ENCODE measurements at regions not wholly inside any gene's neighbourhood (a gene's known extent, or its start where the extent isn't known, plus 50 kb on each side); places are given as distances from the start of the nearest gene placed in this dataset.

GRCh38 chr16:48086422-48086821, 69.4 kb downstream of the ABCC12 start:
- no peak overlapping the region for H3K27ac Mint-ChIP-seq (ENCODE audit: unreplicated experiment)
- no peak for TF ChIP-seq CTCF (IDR thresholded peaks at IDR 0.05; ENCODE audit: unreplicated experiment)
- DNase-seq (ENCODE audit: low spot score) = no peak
- no peak overlapping the region for H3K4me3 Mint-ChIP-seq (ENCODE audit: unreplicated experiment)
- H3K9me3 Mint-ChIP-seq (ENCODE audit: unreplicated experiment) = no peaks in the 10 kb centered on the region
- H3K27me3 Mint-ChIP-seq (ENCODE audit: unreplicated experiment) = peaks cover 7% of the 10 kb centered on the region
- H3K36me3 Mint-ChIP-seq (ENCODE audit: low read depth, unreplicated experiment) = no peaks in the 10 kb centered on the region
- no peaks in the 10 kb centered on the region for H3K4me1 Mint-ChIP-seq (ENCODE audit: unreplicated experiment)

- Mint-ChIP-seq H3K27me3 (ENCODE audit: unreplicated experiment) (peaks cover 7% of the 10 kb centered on the region), H3K9me3 (ENCODE audit: unreplicated experiment) (no peaks in the 10 kb centered on the region), H3K27ac (ENCODE audit: unreplicated experiment) (no peak overlapping the region)
These were observed 70.1 kb downstream of the ABCC12 start for GRCh38 chr16:48085729-48086128.

GRCh38 chr16:48084826-48085225, 71.0 kb downstream of the ABCC12 start:
- Mint-ChIP-seq H3K9me3 (ENCODE audit: unreplicated experiment) (no peaks in the 10 kb centered on the region), H3K27ac (ENCODE audit: unreplicated experiment) (no peak overlapping the region), H3K36me3 (ENCODE audit: low read depth, unreplicated experiment) (no peaks in the 10 kb centered on the region), H3K4me3 (ENCODE audit: unreplicated experiment) (no peak overlapping the region), H3K4me1 (ENCODE audit: unreplicated experiment) (no peaks in the 10 kb centered on the region), H3K27me3 (ENCODE audit: unreplicated experiment) (peaks cover 7% of the 10 kb centered on the region)
- no peak for TF ChIP-seq CTCF (IDR thresholded peaks at IDR 0.05; ENCODE audit: unreplicated experiment)
- no peak for DNase-seq (ENCODE audit: low spot score)

More at GRCh38 chr16:48085729-48086128, 70.1 kb downstream of the ABCC12 start:
- DNase-seq (ENCODE audit: low spot score) = no peak
- TF ChIP-seq CTCF (IDR thresholded peaks at IDR 0.05; ENCODE audit: unreplicated experiment) = no peak
- H3K4me3 Mint-ChIP-seq (ENCODE audit: unreplicated experiment) = no peak overlapping the region
- H3K36me3 Mint-ChIP-seq (ENCODE audit: low read depth, unreplicated experiment) = no peaks in the 10 kb centered on the region
- H3K4me1 Mint-ChIP-seq (ENCODE audit: unreplicated experiment) = no peaks in the 10 kb centered on the region

- Mint-ChIP-seq H3K27ac (ENCODE audit: unreplicated experiment) (no peak overlapping the region), H3K9me3 (ENCODE audit: unreplicated experiment) (no peaks in the 10 kb centered on the region), H3K36me3 (ENCODE audit: low read depth, unreplicated experiment) (no peaks in the 10 kb centered on the region), H3K4me3 (ENCODE audit: unreplicated experiment) (no peak overlapping the region), H3K27me3 (ENCODE audit: unreplicated experiment) (peaks cover 7% of the 10 kb centered on the region), H3K4me1 (ENCODE audit: unreplicated experiment) (no peaks in the 10 kb centered on the region)
- DNase-seq (ENCODE audit: low spot score) = no peak
- no peak for TF ChIP-seq CTCF (IDR thresholded peaks at IDR 0.05; ENCODE audit: unreplicated experiment)
These were observed 73.3 kb downstream of the ABCC12 start for GRCh38 chr16:48082516-48082915.

- Mint-ChIP-seq H3K9me3 (ENCODE audit: unreplicated experiment) (no peaks in the 10 kb centered on the region), H3K4me3 (ENCODE audit: unreplicated experiment) (no peak overlapping the region), H3K27ac (ENCODE audit: unreplicated experiment) (no peak overlapping the region), H3K36me3 (ENCODE audit: low read depth, unreplicated experiment) (no peaks in the 10 kb centered on the region), H3K27me3 (ENCODE audit: unreplicated experiment) (peaks cover 5% of the 10 kb centered on the region), H3K4me1 (ENCODE audit: unreplicated experiment) (no peaks in the 10 kb centered on the region)
- DNase-seq (ENCODE audit: low spot score) = no peak
- no peak for TF ChIP-seq CTCF (IDR thresholded peaks at IDR 0.05; ENCODE audit: unreplicated experiment)
These were observed 74.1 kb downstream of the ABCC12 start for GRCh38 chr16:48081656-48082055.
